Thoracic aorta (tissue), 2 donors: ENCODE measurements at regions not wholly inside any gene's neighbourhood (a gene's known extent, or its start where the extent isn't known, plus 50 kb on each side); places are given as distances from the start of the nearest gene placed in this dataset.
A peak's percentile ranks its signal among the peaks of the same experiment; 100 is the strongest.

ENCODE experiments used
- ATAC-seq: fragments of 150-250 bp; one replicate; pipeline ENCODE4 v1.8.0; 2017; ENCODE audit warnings: low read depth; ENCODE audit not compliant: insufficient number of reproducible peaks, low FRiP score
- DNase-seq: peaks from one replicate; pipeline ENCODE4 v3.0.0-alpha.2; 2020; ENCODE audit warnings: low spot score
- H3K27ac ChIP-seq, 2 donors: fragments of 200-600 bp; sonication (generic); 1 replicate in 1 of 2; 2 replicates in 1 of 2; pipeline ENCODE4 v1.5.1; 2016; ENCODE audit warnings: mild to moderate bottlenecking in 2 of 2, moderate library complexity in 2 of 2
- H3K27me3 ChIP-seq: fragments of 200-600 bp; sonication (generic); replicated peaks from 2 replicates; pipeline ENCODE4 v1.6.0; 2016; ENCODE audit warnings: mild to moderate bottlenecking; ENCODE audit not compliant: insufficient read depth
- H3K36me3 ChIP-seq: fragments of 200-600 bp; sonication (generic); one replicate; pipeline ENCODE4 v1.5.1; 2016
- H3K4me1 ChIP-seq, 2 donors: fragments of 200-600 bp; sonication (generic); 1 replicate in 1 of 2; 2 replicates in 1 of 2; pipeline versions ENCODE4 v1.5.1 to v1.6.0; 2016; ENCODE audit warnings: low read depth in 2 of 2, mild to moderate bottlenecking in 1 of 2; ENCODE audit not compliant: control insufficient read depth in 1 of 2
- H3K4me3 ChIP-seq: fragments of 200-600 bp; sonication (generic); 2 replicates; pipeline ENCODE4 v1.5.1; 2016; ENCODE audit warnings: mild to moderate bottlenecking
- H3K9me3 ChIP-seq: fragments of 200-600 bp; sonication (generic); 2 replicates; pipeline ENCODE4 v1.5.1; 2016
- TF ChIP-seq, protein P1 (sequence below): fragments of 200-600 bp; sonication (generic); IDR thresholded peaks from one replicate; pipeline ENCODE4 v1.5.1; 2019; ENCODE audit warnings: antibody characterized with exemption

DNA sequence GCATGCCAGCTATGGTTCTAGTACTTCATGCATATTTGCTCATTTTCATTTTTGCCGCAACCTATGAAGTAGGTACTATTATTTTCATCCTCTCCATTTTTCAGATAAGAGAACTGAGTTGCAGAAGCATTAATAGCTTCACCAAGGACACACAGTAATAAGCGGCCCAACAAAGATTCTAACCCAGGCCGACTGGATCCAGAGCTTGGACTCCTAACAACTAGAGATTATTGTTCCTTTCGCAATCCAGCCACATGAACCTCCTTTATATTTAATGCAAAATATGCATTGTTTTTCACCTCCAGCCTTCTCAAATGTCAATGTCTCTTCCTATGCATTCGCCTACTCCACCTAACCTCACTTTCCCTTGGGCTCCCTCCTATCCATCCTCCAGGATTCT, 148.3 kb downstream of the CCDC34 start:
- no peak for ATAC-seq
- H3K27ac ChIP-seq, result no peak overlapping the region
- TF ChIP-seq, protein P1, sequence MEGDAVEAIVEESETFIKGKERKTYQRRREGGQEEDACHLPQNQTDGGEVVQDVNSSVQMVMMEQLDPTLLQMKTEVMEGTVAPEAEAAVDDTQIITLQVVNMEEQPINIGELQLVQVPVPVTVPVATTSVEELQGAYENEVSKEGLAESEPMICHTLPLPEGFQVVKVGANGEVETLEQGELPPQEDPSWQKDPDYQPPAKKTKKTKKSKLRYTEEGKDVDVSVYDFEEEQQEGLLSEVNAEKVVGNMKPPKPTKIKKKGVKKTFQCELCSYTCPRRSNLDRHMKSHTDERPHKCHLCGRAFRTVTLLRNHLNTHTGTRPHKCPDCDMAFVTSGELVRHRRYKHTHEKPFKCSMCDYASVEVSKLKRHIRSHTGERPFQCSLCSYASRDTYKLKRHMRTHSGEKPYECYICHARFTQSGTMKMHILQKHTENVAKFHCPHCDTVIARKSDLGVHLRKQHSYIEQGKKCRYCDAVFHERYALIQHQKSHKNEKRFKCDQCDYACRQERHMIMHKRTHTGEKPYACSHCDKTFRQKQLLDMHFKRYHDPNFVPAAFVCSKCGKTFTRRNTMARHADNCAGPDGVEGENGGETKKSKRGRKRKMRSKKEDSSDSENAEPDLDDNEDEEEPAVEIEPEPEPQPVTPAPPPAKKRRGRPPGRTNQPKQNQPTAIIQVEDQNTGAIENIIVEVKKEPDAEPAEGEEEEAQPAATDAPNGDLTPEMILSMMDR, result no peak

GRCh38 chr11:27213232-27213660, 149.8 kb downstream of the CCDC34 start:
- DNase-seq, result no peak
- Histone ChIP-seq H3K4me1 (peaks cover 10 to 35% of the 10 kb centered on the region in 2 donors), H3K4me3 (peak overlapping the region; percentile 20), H3K27ac (no peak overlapping the region), H3K36me3 (no peaks in the 10 kb centered on the region), H3K9me3 (no peaks in the 10 kb centered on the region), H3K27me3 (no peaks in the 10 kb centered on the region)
- TF ChIP-seq, protein P1, result no peak
- ATAC-seq, result no peak

More for the DNA sequence above, 148.3 kb downstream of the CCDC34 start:
- no peaks in the 10 kb centered on the region for H3K9me3 ChIP-seq
- no peaks in the 10 kb centered on the region for H3K36me3 ChIP-seq
- DNase-seq, result no peak
- no peak overlapping the region for H3K4me3 ChIP-seq
- H3K4me1 ChIP-seq, result peaks cover 8 to 31% of the 10 kb centered on the region in 2 donors
- H3K27me3 ChIP-seq, result no peaks in the 10 kb centered on the region

DNA sequence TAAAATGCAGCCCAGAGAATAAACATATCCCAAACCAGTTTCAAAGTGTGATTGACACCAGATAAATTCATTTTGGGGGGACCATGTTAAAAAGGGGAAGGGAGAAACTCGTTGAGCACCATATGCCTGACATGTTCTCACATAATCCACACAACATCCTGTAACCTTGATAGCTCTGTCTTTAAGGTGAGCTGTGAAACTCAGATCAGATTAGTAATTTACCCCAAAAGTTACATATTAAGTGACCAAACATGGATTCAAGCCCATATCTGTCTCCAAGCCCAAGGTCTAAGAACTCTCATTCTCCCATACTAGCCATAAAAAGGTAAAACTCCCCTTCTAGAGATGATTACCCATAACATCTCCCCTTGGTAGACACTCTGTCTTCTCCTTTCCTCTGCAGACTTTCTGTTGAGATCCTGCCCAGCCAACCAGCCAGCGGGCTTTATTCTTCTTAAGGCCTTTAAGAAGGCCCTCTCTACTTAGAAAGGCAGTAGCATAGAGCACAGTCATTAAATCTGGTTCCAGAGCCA, 150.7 kb downstream of the CCDC34 start:
- TF ChIP-seq, protein P1, result no peak
- Histone ChIP-seq H3K36me3 (no peaks in the 10 kb centered on the region), H3K27ac (no peak overlapping the region), H3K4me3 (no peak overlapping the region), H3K9me3 (no peaks in the 10 kb centered on the region), H3K4me1 (peaks cover 10 to 29% of the 10 kb centered on the region in 2 donors), H3K27me3 (no peaks in the 10 kb centered on the region)
- ATAC-seq (no peak), DNase-seq (no peak)

DNA sequence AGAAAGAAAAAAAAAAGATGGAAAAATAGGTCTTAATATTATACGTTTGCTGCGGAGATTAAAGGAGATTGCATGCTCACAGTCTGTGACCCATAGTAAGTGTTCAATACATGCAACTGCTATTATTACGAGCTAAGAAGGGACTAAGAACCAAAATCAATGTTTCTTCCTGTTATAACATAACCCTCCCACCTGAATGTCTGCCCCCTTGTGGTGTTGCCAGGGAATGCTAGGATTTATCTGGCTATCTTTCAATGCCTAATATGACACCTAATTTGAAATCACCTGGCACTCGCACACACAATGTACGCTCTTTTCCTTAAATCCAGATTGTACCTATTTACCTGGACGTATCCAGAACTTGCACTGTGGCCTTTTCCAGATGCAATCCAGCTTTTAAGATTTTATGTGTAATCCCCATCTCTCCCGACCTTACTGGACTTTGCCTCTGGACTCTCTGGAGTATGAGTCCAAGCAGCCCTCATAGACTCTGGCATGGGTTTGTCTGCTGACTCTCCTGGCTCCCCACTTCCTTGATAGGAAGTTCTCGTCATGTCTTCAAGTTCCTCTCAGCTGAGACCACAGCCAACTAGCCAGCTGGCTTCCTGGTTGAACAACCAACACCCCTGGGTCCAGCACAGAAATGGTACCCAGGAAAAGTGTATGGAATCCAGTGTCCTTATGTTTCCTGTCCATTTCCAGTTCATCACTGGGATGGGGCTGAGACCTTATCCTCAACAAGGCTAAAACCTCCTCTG, 151.5 kb downstream of the CCDC34 start:
- H3K36me3 ChIP-seq, result no peaks in the 10 kb centered on the region
- no peak for ATAC-seq
- TF ChIP-seq, protein P1, result peak; percentile 11
- no peak for DNase-seq
- H3K4me3 ChIP-seq, result no peak overlapping the region
- H3K9me3 ChIP-seq, result no peaks in the 10 kb centered on the region
- peaks cover 10 to 27% of the 10 kb centered on the region in 2 donors for H3K4me1 ChIP-seq
- H3K27ac ChIP-seq, result no peak overlapping the region
- H3K27me3 ChIP-seq, result no peaks in the 10 kb centered on the region

DNA sequence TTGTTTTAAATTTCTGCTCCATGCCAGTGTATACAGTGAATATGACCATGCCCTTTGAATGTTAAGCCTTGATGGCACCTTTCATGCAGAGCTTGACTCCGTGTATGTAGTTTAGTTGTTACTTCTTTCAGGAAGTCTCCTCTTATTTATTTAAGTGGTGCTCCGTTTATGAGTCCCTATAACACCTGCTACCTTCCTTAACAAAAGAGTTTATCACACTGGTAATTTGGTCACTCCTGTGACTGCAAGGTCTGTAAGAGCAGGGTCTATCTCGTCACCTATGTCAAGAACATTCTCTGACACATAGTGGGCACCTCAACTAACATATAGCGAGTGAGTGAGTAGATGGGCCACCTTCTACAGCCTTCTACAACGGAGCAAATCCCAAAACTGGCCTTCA, 152.5 kb downstream of the CCDC34 start:
- DNase-seq, result no peak
- peaks cover 10 to 23% of the 10 kb centered on the region in 2 donors for H3K4me1 ChIP-seq
- H3K27me3 ChIP-seq, result no peaks in the 10 kb centered on the region
- no peaks in the 10 kb centered on the region for H3K9me3 ChIP-seq
- no peaks in the 10 kb centered on the region for H3K36me3 ChIP-seq
- no peak for ATAC-seq
- TF ChIP-seq, protein P1, result no peak
- no peak overlapping the region for H3K4me3 ChIP-seq
- no peak overlapping the region for H3K27ac ChIP-seq
